Germinal center (tissue), 1 donor: ENCODE measurements at regions not wholly inside any gene's neighbourhood (a gene's known extent, or its start where the extent isn't known, plus 50 kb on each side); places are given as distances from the start of the nearest gene placed in this dataset.

ENCODE experiments used
- DNase-seq: peaks from one replicate; pipeline ENCODE4 v3.0.0; 2012; ENCODE audit warnings: mixed read lengths, low spot score

DNA sequence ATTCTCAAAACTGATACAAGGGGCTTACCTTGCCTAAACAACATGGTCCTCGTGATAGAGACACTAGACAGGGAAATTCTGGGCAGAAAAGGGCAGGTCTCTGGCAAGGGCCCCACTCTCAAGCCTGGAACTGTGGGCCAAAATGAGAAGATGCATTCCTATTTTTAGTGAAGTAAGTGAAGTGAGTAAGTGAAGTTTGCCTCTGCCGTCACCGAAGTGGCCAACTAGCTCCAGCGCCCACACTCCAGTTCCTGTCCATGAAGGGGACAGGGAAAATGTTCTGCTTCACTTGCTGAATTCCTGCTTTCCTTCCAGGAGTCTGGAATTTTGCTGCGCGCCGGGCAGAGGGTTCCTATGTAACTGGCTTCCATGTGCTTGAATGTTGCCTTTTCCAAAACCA lies 1035.6 kb upstream of the TMEM132C start:
- DNase-seq: no peak

DNA sequence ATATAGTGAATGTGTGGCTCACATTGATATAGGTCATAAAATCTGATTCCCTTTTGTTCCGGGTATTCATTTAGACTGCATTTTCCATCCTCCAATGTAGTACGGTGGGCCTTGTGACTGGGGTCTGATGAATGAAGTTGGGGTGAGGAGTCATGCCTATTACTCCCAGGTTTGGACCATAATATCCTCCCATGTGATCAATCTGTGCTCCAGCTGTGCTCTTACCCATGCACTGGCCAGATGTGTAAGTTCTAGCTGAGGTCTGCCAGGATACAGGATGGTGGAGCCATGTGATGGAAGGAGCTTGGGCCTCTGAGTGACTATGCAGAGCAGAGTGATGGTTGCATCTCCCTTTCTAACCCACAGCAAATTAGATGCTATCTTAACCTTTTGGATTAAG lies 1034.0 kb upstream of the TMEM132C start:
- no peak for DNase-seq

DNA sequence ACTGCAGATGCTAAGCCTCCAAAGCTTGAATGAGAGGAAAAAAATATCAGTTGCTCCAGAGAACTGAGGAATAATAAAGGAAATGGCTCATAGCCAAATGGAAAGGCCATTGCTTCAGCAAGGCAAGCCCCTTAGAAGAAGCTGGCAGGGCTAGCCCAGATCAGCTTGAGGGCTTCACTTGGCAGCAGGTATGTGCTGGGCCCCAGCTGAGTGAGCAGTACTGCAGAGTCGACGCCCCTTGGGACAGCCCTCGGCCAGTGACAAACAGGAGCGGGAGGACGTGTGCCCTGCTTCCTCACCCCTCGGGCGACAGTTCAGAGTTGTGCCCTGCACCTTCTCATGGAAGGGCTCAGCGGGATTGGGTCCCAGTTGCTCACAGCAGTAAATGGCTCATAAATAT lies 1031.2 kb upstream of the TMEM132C start:
- DNase-seq: no peak

DNA sequence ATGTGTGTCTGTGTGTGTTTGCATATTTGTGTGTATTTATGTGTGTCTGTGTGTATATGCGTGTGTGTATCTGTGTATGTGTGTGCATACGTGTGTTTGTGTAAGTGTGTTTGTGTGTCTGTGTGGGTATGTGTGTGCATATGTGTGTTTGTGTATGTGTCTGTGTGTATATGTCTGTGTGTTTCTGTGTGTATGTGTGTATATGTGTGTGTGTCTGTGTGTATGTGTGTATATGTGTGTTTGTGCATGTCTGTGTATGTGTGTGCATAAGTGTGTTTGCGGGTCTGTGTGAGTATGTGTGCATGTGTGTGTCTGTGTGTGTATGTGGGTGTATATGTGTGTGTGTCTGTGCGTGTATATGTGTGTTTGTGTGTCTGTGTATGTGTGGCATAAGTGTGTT lies 1030.5 kb upstream of the TMEM132C start:
- DNase-seq: no peak

DNA sequence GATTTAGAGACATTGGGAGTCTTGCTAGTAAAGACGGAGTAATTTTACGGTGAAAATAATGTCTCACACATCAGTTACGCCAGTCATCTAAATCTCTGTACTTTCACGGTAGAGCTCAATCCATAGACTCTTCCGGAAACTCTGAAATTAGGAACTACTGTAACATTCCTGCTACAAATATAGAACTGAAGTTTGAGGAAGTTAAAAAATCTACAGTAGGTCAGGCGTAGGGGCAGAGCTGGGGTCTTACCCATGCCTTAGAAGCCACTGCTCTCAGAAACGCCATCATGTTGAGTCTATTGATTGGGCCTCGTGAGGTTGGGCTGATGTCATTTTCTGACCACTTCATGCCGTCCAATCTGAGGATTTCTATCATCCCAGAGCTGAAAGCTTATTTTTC lies 1029.8 kb upstream of the TMEM132C start:
- DNase-seq: no peak

DNA sequence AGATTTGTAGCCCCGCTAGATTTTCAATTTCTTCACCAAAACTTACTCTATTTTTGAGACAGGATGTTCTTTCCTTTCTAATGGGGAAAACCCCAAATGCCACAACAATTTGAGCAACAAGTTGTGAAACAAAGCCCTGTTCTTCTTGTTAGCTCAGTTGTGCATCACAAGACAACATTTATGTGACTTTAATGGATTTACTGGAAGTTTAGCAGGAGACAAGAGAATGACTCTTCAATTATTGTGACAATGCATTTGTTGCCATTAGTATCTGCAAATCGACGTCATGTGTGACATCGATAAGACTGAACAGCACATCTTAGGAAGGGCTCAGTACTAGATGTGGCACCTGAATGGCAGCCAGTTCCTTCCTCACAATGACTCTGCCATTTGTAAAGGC lies 1028.9 kb upstream of the TMEM132C start:
- DNase-seq: no peak

DNA sequence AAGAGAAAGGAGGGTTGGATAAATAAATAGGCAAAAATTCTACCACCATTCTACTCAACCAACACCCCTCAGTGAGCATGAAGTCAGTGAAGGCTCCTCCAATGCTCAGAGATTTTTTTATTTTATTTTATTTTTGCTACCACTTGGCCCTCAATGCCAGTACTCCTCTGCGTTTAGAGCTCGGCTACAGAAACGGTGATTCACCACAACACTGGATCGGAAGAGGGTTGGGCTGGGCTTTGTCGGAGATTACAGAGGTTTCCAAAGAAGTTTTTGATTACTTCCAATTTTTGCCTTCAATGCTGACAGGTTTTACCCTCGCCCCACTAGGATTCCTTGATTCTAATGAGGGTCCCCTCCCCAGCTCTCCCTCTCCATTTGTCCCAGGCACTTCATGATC lies 1027.2 kb upstream of the TMEM132C start:
- DNase-seq: no peak

DNA sequence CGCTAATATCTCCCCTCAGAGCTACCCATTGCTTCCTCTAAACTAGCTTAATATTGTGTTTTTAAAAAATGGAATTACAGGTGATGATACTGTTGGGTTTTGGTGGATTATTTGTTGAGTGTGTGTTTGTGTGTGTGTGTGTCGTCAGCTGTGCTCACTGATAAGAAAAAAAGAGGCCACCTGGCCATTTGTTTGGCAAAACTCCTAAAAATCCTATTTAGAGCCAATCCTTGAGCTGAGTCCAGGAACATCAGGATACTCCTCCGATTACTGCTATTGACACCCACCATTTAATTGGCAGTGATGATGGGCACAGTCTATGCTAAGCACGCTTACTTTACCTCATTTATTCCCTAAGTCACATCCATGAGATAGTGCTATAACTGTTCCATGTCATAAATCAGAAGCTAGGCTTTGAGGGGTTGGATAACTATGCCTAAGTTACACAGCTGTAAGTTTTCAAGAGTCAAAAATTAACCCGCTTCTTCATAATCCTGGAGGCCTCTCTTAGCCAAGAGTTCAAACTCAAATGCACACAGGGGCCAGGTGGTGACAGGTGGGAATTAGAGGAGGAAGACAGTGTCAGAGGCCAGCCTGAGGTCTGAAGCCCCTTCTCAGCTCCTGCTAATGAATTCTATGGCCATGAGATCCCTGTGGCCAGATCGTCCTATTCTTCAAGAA lies 1026.6 kb upstream of the TMEM132C start:
- no peak for DNase-seq

DNA sequence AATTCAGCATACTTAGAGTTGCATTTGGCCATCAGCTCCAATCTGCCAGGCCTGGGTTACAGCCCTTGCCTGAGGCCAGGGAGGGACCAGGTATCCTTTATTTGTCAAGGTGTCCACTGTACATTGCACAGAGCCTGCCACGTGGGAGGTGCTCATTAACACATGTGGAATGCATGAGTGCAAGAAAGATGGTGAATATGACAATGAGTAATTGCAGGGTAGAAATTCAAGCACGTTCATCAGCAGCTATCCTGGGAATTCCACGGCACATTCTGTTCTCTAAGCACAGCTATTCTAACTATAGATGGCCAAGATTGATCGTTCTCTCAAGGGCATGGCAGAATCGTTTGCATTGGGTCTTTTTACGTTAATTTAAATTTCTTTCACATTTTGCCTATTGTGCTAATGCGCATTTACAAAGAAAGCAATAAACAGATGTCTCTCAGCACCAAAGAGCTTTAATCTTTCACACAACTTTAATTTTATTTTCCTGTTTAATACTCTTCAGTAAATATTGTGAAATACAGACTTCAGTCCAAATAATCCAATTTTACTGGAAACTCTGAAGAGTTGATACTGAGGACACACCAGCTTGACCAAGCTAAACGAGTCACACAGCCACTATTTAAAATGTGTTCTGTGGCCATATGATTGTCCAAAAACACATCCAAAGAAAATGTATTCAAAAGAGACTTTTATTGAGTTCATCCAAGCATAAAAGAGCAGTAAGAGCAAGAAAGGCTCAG lies 1025.7 kb upstream of the TMEM132C start:
- no peak for DNase-seq

DNA sequence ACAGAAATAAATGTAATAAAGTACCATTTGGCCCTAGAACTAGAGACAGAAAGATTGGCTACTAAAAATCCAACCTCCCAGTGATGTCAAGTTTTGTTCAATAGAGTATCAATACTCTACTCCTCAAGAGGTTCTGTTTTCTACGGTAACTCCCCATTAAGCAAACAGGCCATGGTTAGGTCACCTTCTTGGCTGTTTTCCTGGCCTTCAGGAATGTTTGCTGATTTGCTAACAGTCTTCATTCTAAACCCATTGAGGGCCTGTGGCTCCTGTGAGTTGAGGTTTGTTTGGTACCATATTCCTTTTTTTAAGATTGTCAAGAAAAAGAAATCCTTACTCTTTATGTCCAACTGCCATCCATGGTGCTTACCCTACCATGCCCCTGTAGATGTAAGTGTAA lies 1022.0 kb upstream of the TMEM132C start:
- no peak for DNase-seq

DNA sequence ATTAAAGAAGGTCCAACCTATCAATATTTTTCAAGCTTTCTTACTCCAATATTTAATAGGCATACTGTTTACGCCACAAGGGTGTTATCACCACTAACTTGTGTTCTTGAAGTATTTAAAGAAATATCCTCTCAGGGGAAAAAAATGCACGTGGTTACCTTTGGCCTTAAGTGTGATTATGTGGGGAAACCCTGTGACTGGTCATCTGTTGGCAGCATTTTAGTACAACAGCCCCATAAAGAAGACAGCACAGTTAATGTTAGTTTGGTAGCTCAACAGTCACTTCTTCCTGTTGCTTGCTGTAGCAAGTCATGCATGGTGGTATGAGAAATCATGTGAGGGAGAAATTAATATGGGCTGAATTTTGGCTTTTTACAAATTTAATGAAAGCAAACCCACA lies 1021.5 kb upstream of the TMEM132C start:
- no peak for DNase-seq

DNA sequence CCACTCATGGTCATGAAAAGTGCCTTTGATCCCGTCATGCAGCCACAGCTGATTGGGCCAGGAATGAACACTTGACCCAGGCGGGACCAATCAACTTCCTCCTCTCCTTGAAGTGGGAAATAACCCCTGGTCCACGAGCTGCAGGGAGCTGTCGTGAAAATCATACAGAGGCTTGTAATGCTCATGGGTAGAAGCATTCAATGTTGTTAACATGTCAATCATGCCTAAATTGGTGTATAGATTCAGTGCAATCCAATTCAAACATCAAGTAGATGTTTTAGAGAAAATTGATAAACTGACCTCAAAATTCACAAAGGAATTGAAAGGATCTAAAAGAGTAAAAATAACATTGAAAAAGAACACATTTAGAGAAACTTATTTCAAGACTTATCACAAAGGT lies 1019.0 kb upstream of the TMEM132C start:
- no peak for DNase-seq

DNA sequence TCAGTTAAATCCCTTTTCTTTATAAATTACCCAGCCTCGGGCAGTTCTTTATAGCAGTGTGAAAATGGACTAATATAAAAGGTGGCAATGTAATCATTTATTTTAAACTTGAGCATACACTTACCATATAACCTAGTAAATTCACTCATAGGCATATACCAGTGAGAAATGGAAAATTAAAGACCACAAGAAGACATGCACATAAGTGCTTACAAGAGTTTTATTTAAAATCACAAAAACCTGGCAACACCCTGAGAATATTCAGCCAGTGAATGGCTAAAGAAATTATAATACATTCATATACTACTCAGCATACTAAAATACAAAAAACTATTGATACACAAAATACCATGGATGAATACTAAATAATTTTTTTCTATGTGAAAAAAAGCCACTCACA lies 1017.5 kb upstream of the TMEM132C start:
- no peak for DNase-seq

DNA sequence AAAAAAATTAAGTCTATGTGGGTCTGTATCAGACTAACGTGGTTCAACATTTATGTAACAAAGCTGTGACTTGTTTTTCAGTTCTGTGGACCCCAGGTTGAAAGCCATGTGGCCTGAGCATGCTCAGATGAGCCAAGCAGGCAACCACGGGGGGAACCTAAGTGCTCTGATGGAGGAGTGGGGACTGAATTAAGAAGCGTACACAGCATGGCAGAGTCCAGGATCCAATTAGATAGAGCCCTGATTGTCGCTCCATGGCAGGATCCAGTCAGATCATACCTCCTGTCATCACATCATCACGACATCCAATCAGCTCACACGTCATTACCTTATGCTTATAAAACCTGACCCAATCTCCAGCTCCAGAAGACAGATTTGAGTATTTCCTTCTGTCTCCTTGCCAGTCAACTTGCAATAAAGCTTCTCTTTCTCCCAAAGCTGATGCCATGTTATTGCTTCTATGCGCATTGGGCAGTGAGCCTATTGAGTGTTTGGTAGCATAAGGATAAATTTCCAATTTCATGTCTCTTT lies 1013.1 kb upstream of the TMEM132C start:
- DNase-seq: no peak

DNA sequence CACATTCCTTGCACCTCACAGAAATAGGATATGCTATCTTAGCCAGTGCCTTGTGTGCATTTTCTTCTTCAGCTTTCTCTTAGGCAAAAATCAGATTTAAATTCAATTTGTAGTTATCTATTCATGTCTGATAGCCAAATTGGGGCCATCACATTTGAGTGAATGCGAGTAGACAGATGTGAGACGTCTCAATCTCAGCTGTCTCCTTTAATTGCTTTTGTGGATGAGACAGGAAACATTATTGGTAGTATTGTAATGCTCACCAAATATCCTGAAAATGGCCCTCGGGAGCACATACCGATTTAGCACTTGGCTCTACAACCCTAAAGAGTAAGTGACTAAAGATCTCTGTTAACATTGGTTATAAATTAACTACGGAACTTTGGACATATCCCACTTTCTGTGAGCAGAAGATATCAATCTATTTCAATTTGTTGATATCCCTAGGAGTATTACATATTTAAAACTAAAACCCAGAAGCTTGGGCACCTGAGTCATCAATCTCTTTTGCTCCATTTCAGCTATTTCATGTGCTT lies 1012.5 kb upstream of the TMEM132C start:
- DNase-seq: no peak

DNA sequence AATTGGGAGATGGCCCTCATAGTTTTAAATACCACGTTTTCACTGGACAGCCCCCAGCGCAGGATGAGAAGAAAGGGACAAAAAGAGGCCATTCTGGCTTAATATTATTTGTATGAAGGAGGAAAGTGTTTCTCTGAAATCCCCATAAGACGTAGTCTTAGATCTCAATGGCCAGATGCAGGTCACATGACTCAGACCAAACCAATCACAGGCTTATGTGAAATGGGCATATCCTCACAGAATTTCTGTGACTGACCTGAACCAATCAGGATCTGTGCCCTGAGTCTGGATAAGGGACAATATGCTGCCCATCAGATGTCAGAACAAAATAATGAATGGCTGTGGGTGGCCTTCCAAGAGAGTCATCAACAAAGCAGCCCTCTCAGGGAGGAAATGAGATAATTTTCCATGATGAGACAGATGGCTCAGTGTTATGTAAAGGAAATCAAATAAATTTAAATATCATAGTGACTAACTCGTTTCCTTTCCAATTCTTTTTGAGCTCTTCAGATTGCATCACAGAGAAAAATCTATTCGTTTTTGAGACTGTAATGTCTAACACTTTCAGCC lies 1009.5 kb upstream of the TMEM132C start:
- no peak for DNase-seq

DNA sequence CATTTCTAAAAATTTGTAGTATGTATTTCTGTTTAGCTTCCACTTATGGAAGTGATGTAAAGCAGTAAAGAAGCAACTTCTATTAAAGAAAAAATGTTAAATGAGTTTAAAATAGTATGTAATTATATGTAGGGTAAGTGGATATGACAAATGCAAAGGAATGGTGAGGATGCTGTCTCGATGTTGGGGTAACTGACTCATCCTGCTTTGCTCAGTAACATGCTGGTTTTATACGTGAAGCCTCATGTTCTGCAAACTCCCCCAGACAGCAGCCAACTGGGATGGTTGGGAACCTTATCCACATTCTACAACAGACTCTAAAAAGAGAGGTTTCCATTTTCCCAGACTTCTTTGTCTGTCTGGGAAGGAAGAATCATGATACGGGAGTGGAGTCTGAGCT lies 1006.4 kb upstream of the TMEM132C start:
- no peak for DNase-seq

DNA sequence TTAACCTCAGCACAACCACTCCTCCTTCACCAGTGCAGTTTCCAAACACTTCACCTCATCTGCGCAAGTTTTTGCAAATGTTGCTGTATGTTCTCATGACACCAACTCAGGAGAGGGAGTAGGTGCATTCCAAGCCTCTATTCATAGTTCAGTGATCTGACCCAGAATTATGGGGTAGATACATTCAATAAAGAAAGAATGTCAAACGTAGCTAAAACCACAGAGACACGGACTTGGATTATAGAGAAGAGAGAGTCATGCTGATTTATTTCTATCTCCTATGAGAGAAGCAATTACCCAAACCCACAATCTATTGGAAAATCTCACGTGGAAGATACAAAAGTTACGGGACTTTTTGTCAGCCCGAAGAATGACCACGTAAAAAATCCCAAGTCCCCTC lies 1006.0 kb upstream of the TMEM132C start:
- no peak for DNase-seq

DNA sequence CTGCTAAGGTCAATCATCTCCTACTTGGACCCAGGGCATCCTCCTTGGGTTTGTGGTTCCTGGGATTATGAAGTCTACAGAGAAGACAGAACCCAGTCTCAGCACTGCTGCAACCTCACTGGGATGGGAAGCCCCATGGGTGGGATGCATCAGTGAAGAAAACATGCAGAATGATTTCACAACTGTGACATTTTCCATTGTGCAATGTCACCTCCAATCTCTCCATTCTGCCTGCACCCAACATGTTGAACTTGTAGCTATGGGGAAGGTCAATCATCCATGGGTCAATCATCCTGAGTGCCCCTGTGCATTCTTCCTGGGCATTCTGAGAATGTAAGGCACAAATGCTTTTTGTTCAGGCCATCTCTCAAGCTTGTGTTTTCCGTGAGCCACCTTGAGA lies 1004.4 kb upstream of the TMEM132C start:
- DNase-seq: no peak

DNA sequence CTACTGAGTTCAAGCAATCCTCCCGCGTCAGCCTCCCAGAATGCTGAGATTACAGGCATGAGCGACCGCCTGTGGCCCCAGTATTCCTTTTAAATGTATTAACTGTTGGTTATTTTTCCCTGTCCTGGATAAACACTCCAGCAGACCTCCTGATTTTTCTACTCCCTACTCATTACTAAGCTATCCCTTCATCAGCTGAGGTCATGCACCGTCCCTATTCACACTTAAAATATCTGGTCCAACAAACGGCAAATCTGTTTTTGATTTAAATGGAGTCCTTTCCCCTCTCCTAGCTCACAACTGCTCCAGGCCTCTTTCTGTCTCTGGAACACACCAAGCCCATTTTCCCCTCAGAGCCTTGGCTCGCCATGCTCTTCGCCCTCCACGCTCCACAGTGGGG lies 1003.3 kb upstream of the TMEM132C start:
- no peak for DNase-seq

DNA sequence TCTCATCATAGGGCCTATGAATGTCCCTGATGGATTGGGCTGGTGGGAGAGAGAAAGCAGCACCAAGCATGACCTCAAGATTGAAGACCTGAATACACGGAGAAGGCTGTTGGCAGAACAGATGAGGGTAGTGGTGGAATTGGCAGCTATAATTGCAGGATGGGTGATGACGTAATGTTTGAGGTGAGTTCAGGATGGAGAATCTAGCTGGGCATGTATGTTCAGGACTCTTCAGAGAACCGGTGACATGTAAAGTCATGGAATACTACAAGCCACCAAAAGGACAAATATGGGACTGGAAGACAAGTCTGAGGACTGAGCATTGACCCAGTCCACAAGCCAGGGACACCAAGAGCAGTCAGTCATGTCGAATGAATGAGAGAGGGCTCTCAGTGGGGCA lies 999.8 kb upstream of the TMEM132C start:
- DNase-seq: no peak

DNA sequence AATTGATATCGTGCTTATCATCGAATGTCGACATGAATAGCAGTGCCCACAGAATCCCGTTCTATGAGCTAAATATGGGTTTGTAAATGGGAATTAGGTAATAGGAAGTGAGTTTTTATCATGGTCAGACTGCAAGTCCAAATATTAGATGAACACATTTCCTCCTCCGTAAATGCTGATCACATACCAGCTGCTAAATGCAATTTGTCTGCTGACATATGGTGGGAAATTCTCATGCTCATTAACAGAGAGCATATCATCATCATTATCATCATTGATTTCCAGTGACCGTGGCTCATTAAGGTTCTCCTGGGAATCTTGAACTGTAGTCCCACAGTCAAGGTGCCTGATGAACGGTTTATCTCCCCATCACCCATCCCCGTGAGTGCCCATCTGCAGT lies 998.8 kb upstream of the TMEM132C start:
- DNase-seq: no peak
